Suprapubic skin (tissue), 4 donors: ENCODE measurements at regions not wholly inside any gene's neighbourhood (a gene's known extent, or its start where the extent isn't known, plus 50 kb on each side); places are given as distances from the start of the nearest gene placed in this dataset.

ENCODE experiments used
- CTCF ChIP-seq, 2 donors: fragments of 200-600 bp in 1 of 2; fragments of 450-650 bp in 1 of 2; sonication (generic) in 1 of 2; IDR thresholded peaks; one replicate each; pipeline ENCODE4 v1.5.1; 2016 to 2019; ENCODE audit warnings: antibody characterized with exemption in 2 of 2, mild to moderate bottlenecking in 1 of 2, moderate library complexity in 1 of 2
- EP300 ChIP-seq: sonication (generic); formaldehyde crosslinking; IDR thresholded peaks from one replicate; pipeline ENCODE4 v1.6.1; 2017; ENCODE audit warnings: antibody characterized with exemption
- POLR2A ChIP-seq, 2 donors: fragments of 450-650 bp; IDR thresholded peaks; one replicate each; pipeline ENCODE4 v1.6.1; 2017; ENCODE audit warnings: antibody characterized with exemption in 2 of 2, mild to moderate bottlenecking in 2 of 2, moderate library complexity in 2 of 2
- POLR2AphosphoS5 ChIP-seq, 3 donors: sonication (generic); formaldehyde crosslinking; IDR thresholded peaks; one replicate each; pipeline ENCODE4 v1.6.1; 2017; ENCODE audit warnings: antibody characterized with exemption in 3 of 3

- TF ChIP-seq EP300 (no peak), POLR2A (IDR thresholded peaks at IDR 0.05) (no peak), CTCF (IDR thresholded peaks at IDR 0.05) (no peak), POLR2AphosphoS5 (IDR thresholded peaks at IDR 0.05) (no peak)
Measured at GRCh38 chr2:203798296-203799087, 69.1 kb upstream of the CTLA4 start.
